Coronary artery (tissue), 2 donors: ENCODE measurements at regions not wholly inside any gene's neighbourhood (a gene's known extent, or its start where the extent isn't known, plus 50 kb on each side); places are given as distances from the start of the nearest gene placed in this dataset.
A peak's percentile ranks its signal among the peaks of the same experiment; 100 is the strongest.

Experiments
- DNase-seq: peaks from one replicate; pipeline ENCODE4 v3.0.0-alpha.2; 2017; ENCODE audit warnings: low spot score
- H3K27ac ChIP-seq, 2 donors: fragments of 200-600 bp; sonication (generic); one replicate each; pipeline ENCODE4 v1.5.1; 2016 to 2019
- H3K4me3 ChIP-seq: fragments of 200-600 bp; sonication (generic); 2 replicates; pipeline ENCODE4 v1.5.1; 2016; ENCODE audit warnings: mild to moderate bottlenecking, moderate library complexity
- TF ChIP-seq, protein P1 (sequence below): fragments of 200-600 bp; sonication (generic); IDR thresholded peaks from one replicate; pipeline ENCODE4 v1.5.1; 2019; ENCODE audit warnings: antibody characterized with exemption

DNA sequence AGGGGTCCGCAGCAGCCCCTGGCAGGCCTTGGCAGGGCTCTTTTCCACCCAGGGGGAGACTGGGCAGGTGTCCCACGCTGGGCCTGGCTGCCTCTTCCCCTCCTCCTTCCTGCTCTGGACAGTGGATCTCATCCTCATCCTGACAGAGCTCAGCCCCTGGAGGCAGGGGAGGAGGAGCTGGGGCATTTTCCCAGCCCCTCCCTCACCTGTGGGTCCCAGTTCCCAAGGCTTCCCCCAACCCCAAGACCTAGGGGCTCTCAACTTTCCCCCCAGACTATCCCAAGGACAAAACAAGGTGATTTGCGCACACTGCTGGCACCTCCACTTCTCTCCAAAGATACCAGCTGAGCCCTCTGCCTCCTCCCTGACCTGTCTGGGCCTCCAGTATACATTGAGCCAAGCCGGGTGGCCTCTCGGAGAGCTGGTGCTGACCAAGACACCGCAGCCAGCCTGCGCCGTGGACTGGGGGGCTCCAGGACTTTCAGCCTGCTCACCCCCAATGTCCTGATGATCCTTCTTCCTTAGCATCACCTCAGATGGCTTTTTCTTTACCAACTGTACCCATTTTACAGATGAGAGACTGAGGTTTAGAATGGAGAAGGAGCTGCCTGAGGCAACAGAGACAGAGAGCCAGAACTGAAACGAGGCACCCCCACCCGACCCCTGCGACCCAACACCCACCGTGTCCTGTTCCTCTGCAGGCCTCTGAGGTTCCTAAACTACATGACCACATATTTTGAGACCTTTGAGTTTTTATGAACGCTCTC, 126.6 kb downstream of the BARX1 start:
- TF ChIP-seq, protein P1, sequence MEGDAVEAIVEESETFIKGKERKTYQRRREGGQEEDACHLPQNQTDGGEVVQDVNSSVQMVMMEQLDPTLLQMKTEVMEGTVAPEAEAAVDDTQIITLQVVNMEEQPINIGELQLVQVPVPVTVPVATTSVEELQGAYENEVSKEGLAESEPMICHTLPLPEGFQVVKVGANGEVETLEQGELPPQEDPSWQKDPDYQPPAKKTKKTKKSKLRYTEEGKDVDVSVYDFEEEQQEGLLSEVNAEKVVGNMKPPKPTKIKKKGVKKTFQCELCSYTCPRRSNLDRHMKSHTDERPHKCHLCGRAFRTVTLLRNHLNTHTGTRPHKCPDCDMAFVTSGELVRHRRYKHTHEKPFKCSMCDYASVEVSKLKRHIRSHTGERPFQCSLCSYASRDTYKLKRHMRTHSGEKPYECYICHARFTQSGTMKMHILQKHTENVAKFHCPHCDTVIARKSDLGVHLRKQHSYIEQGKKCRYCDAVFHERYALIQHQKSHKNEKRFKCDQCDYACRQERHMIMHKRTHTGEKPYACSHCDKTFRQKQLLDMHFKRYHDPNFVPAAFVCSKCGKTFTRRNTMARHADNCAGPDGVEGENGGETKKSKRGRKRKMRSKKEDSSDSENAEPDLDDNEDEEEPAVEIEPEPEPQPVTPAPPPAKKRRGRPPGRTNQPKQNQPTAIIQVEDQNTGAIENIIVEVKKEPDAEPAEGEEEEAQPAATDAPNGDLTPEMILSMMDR: no peak
- Histone ChIP-seq H3K27ac (no peak overlapping the region), H3K4me3 (no peak overlapping the region)
- peak; percentile 63 for DNase-seq

DNA sequence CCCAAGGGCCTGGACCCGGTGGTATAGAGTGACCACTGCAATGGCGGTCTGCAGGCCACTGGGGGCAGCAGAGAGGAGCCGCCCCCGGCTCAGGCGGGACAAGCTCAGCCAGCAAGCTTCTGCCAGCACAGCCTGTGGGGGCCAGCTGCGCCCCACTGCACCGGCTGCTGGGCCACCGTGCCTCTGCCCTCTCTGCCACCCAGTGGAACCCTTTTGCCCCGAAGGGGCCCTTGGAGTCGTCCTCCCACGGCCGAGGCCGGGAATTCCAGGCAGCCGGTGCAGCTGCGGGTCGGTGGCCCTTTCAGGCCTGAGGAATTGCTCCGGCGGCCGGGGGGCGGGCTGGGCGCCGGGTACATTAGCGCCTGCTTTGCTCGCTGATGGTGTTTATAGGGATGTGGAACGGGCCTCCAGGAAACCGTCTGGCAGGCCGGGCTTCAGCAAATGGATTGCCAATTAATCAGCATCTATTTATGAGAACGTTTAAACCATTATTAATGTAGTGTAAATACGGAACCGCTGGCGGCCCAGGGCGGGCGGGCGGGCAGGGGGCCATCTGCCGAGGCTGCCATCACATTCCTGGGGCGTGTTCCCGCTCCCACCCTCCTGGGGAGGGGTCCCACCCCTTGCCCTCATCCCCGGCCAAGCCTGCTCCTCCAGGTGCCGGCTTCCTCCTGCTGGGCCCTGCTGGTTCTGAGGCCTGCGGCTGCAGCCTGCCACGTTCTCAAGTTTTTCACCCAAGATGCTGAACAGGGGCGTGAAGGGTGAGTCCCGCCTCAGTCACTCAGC, 127.4 kb downstream of the BARX1 start:
- DNase-seq: peak; percentile 68
- H3K27ac ChIP-seq: no peak overlapping the region
- TF ChIP-seq, protein P1: peak; percentile 87
- H3K4me3 ChIP-seq: peak overlapping the region; percentile 62

DNA sequence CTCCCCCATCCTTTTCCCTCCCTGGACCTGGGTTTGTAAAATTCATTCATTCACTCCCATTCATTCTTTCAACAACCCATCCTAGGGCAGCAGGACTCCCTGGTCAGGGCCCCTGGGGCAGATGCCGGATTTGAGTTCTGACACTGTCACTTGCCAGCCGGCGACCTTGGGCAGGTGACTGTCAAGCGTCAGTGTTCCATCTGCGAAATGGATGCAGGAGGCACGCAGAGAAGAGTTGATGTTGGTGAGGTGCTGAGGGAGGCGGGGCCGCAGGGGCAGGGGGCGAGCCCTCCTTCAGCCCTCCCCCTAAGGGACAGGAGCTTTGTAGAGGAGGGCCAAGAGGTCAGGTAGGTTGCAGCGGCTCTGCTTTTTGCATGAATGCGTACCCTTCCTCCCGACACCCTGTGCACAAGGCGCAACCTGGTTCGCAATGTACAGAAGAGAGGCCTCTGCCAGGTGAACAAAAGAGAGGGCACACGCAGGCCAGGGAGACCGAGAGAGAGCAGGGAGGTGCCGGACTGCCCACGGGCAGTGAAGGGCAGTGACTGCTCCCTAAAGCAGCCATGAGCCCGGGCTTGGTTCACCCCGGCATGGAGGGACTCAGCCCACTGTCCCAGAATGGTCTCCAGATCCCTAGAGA, 128.1 kb downstream of the BARX1 start:
- Histone ChIP-seq H3K27ac (no peak overlapping the region), H3K4me3 (no peak overlapping the region)
- TF ChIP-seq, protein P1: no peak
- peak; percentile 59 for DNase-seq

DNA sequence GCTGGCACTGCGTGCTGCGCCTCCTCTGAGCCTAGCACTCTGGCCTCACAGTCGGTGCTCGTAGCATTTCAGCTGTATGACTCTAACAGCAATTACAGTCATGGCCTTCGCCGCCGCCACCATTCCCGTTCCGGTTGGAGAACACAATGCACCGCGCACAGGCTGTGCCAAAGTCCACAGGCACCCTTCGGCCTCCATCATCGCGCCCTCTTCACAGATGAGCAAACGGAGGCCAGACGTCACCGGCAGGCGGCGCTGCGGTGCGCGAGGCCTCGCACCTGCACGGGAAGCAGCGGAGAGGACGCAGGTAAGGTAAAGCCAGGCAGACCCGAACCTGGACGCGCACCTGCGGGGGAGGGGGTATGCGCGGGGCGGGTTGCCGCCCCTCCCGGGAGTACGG, 128.9 kb downstream of the BARX1 start:
- no peak overlapping the region for H3K4me3 ChIP-seq
- no peak overlapping the region for H3K27ac ChIP-seq
- DNase-seq: no peak
- TF ChIP-seq, protein P1: no peak

DNA sequence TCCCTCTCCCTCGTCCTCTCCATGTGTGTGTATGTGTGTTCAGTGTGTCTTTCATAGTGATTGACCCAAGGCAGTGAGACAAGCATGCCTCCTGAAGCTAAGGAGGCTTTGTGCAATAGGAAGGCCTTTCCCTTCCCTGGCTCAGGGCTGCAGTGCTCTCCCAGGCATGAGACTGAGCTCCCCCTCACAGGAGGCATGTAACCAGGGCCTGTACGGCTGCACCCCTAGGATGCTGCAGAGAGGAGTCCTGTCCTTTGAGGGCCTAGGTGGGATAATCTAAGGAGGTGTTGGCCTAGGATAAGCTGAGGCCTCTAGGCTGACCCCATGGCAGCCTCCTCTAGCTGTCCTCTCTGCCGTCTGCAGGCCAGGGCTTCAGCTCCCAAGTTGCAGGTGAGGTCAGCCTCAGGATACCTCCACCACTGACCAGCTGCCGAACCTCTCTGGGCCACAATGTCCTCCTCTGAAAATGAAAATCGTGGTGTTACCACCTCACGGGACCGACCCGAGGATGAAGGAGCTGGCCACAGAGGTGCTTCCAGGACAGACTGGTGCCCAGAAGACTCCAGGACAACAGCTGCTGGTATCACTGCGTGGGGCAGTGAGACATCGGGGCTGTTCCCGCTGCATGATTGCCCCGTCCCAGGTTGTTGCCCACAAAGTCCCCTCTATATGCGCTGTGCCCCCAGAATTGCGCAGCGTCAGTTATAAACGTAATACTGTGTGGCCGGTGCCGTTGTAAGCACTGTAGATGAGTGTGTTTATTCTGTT, 129.6 kb downstream of the BARX1 start:
- no peak for DNase-seq
- no peak overlapping the region for H3K27ac ChIP-seq
- TF ChIP-seq, protein P1: no peak
- H3K4me3 ChIP-seq: no peak overlapping the region

DNA sequence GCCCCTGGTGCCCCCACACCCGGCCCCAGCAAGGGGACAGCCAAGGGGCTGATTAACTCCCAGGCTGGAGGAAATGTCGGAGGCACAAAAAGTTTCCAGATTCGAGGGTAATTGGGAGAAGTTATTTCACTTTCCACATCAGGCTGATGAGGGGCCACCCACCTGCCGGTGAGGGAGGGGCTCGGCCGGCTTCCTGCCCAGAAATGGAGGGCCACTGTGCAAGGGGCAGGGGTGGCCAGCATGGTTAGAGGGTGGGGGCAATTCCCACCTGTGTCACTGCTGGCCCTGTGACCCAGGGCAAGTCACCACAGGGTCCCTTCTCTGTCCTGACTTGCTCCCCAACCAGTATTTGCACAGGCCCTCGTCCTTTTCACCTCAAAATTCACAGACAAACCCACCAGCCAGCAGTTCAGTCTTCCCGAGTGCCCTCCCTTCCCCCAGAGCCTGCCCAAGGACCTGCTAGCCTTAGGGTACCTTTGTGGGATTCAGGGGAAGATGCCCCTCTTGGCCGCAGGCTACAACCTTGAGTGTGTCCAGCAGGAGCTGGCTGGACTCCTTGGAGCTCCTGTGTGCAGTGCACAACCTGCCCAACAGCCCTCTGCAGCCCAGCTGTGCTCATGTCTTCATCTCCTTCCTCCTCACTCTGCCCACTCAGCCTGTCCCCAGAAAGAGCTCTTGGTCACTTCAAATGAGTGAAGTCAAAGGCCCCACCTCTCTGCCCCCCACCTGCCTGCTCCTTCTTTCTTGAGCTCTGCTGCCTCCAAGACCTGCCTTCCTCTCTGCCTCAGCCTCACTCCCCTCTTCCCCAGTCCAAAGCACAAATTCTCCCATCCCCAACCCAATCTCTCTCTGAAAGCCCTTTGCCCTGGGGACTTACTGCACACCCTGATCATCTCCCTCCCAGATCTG, 130.5 kb downstream of the BARX1 start:
- Histone ChIP-seq H3K4me3 (no peak overlapping the region), H3K27ac (no peak overlapping the region)
- DNase-seq: no peak
- TF ChIP-seq, protein P1: no peak
